ENCODE measurements at regions not wholly inside any gene's neighbourhood (a gene's known extent, or its start where the extent isn't known, plus 50 kb on each side); places are given as distances from the start of the nearest gene placed in this dataset.

GRCh38 chr13:63190742-63191141 lies 1775.1 kb upstream of the PCDH20 start:
- no peak overlapping the region for H4K5ac ChIP-seq (ENCODE audit: low read length)
- no peak overlapping the region for H3K4ac ChIP-seq (ENCODE audit: low read depth, low read length)
- no peak overlapping the region for H3K56ac ChIP-seq (ENCODE audit: low read length)
- H3K18ac ChIP-seq (ENCODE audit: low read length), result no peak overlapping the region
- no peak overlapping the region for H2AK5ac ChIP-seq (ENCODE audit: low read length)
- no peak overlapping the region for H3K23ac ChIP-seq (ENCODE audit: low read length)
- no peak overlapping the region for H3K4me2 ChIP-seq (ENCODE audit: low read length)
- H3K36me3 ChIP-seq (ENCODE audit: control insufficient read depth, insufficient read depth, low read length), result no peaks in the 10 kb centered on the region
- no peak overlapping the region for H2BK5ac ChIP-seq (ENCODE audit: low read length)
- no peak overlapping the region for H3K4me3 ChIP-seq (ENCODE audit: low read length)
- DNase-seq, result peak; percentile 65
- H3K27ac ChIP-seq (ENCODE audit: low read depth, low read length), result no peak overlapping the region
- no peak overlapping the region for H2BK15ac ChIP-seq (replicated peaks; ENCODE audit: low read depth)
- no peaks in the 10 kb centered on the region for H3K27me3 ChIP-seq (ENCODE audit: insufficient read depth, low read length, poor library complexity)
- no peak overlapping the region for H2BK120ac ChIP-seq (ENCODE audit: low read depth, low read length)
- H3K79me1 ChIP-seq (ENCODE audit: low read length), result no peaks in the 10 kb centered on the region
- no peak overlapping the region for H4K8ac ChIP-seq (ENCODE audit: low read depth, low read length)
- whole genome bisulfite sequencing (ENCODE audit: extremely low coverage, insufficient coverage, low lambda C conversion rate), result no CpG with 5 or more reads among the region's 5 CpGs
- H3K4me1 ChIP-seq (ENCODE audit: control insufficient read depth, low read depth, low read length), result no peaks in the 10 kb centered on the region
- no peak overlapping the region for H3K9ac ChIP-seq (ENCODE audit: low read length)
- H3K79me2 ChIP-seq (ENCODE audit: control insufficient read depth, insufficient read depth, low read length), result no peaks in the 10 kb centered on the region

- Histone ChIP-seq H3K56ac (ENCODE audit: low read length) (no peak overlapping the region), H3K27me3 (ENCODE audit: insufficient read depth, low read length, poor library complexity) (no peaks in the 10 kb centered on the region), H3K27ac (ENCODE audit: low read depth, low read length) (no peak overlapping the region), H4K8ac (ENCODE audit: low read depth, low read length) (no peak overlapping the region), H3K79me1 (ENCODE audit: low read length) (no peaks in the 10 kb centered on the region), H3K4me3 (ENCODE audit: low read length) (no peak overlapping the region), H3K18ac (ENCODE audit: low read length) (no peak overlapping the region), H2AK5ac (ENCODE audit: low read length) (no peak overlapping the region), H3K36me3 (ENCODE audit: control insufficient read depth, insufficient read depth, low read length) (no peaks in the 10 kb centered on the region), H2BK5ac (ENCODE audit: low read length) (no peak overlapping the region), H3K79me2 (ENCODE audit: control insufficient read depth, insufficient read depth, low read length) (no peaks in the 10 kb centered on the region), H2BK120ac (ENCODE audit: low read depth, low read length) (no peak overlapping the region), H3K9ac (ENCODE audit: low read length) (no peak overlapping the region), H3K4me2 (ENCODE audit: low read length) (no peak overlapping the region), H4K5ac (ENCODE audit: low read length) (no peak overlapping the region), H3K4me1 (ENCODE audit: control insufficient read depth, low read depth, low read length) (no peaks in the 10 kb centered on the region), H2BK15ac (replicated peaks; ENCODE audit: low read depth) (no peak overlapping the region), H3K23ac (ENCODE audit: low read length) (no peak overlapping the region), H3K4ac (ENCODE audit: low read depth, low read length) (no peak overlapping the region)
- DNase-seq, result no peak
- WGBS (ENCODE audit: extremely low coverage, insufficient coverage, low lambda C conversion rate), result no CpG with 5 or more reads among the region's 2 CpGs
Measured at GRCh38 chr13:63190219-63190618, 1774.6 kb upstream of the PCDH20 start.

DNA sequence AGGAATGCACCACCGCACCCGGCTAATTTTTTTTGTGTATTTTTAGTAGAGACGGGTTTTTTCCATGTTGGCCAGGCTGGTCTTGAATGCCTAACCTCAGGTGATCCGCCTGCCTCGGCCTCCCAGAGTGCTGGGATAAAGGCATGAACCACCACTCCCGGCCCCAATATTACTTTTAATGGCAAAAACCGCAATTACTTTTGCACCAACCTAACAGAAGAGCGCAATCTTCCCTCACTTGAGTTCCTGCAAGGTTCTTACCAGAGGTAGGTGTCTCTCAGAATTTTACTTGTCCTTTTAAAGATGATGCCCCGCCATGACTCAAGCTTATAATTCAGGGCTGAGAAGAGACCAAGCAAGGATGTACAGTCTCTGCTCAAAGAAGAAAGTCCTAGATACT lies 1774.1 kb upstream of the PCDH20 start:
- no peaks in the 10 kb centered on the region for H3K79me2 ChIP-seq (ENCODE audit: control insufficient read depth, insufficient read depth, low read length)
- H3K36me3 ChIP-seq (ENCODE audit: control insufficient read depth, insufficient read depth, low read length), result no peaks in the 10 kb centered on the region
- no peak overlapping the region for H3K23ac ChIP-seq (ENCODE audit: low read length)
- no peak overlapping the region for H3K18ac ChIP-seq (ENCODE audit: low read length)
- no peak overlapping the region for H3K4me3 ChIP-seq (ENCODE audit: low read length)
- WGBS (ENCODE audit: extremely low coverage, insufficient coverage, low lambda C conversion rate), result no CpG with 5 or more reads among the region's 9 CpGs
- no peak overlapping the region for H3K9ac ChIP-seq (ENCODE audit: low read length)
- H4K8ac ChIP-seq (ENCODE audit: low read depth, low read length), result no peak overlapping the region
- DNase-seq, result no peak
- H2BK120ac ChIP-seq (ENCODE audit: low read depth, low read length), result no peak overlapping the region
- no peak overlapping the region for H2BK5ac ChIP-seq (ENCODE audit: low read length)
- no peaks in the 10 kb centered on the region for H3K79me1 ChIP-seq (ENCODE audit: low read length)
- H4K5ac ChIP-seq (ENCODE audit: low read length), result no peak overlapping the region
- no peaks in the 10 kb centered on the region for H3K4me1 ChIP-seq (ENCODE audit: control insufficient read depth, low read depth, low read length)
- no peak overlapping the region for H3K56ac ChIP-seq (ENCODE audit: low read length)
- H3K4me2 ChIP-seq (ENCODE audit: low read length), result no peak overlapping the region
- H3K4ac ChIP-seq (ENCODE audit: low read depth, low read length), result no peak overlapping the region
- H3K27ac ChIP-seq (ENCODE audit: low read depth, low read length), result no peak overlapping the region
- no peak overlapping the region for H2AK5ac ChIP-seq (ENCODE audit: low read length)
- no peaks in the 10 kb centered on the region for H3K27me3 ChIP-seq (ENCODE audit: insufficient read depth, low read length, poor library complexity)
- H2BK15ac ChIP-seq (replicated peaks; ENCODE audit: low read depth), result no peak overlapping the region

DNA sequence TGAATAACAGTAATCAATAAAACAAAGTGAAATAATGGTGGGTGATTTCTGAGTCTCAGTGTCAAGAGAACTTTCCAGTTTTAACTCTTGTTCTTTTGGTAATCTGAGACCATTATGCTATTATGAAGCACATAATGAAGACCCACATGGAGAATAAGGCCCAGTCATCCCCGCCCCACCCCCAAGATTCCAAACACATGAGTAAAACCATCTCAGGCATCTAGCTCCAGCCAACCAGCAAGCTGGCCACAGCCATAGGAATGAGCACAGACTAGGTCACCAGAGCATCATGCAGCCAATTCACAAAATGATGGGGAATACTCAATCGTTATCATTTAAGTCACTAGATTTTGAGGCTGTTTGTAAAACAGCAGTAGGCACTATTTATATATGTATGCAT lies 1769.0 kb upstream of the PCDH20 start:
- Histone ChIP-seq H3K56ac (ENCODE audit: low read length) (no peak overlapping the region), H2BK120ac (ENCODE audit: low read depth, low read length) (no peak overlapping the region), H3K9ac (ENCODE audit: low read length) (no peak overlapping the region), H2AK5ac (ENCODE audit: low read length) (no peak overlapping the region), H3K4me3 (ENCODE audit: low read length) (no peak overlapping the region), H3K4me2 (ENCODE audit: low read length) (no peak overlapping the region), H3K79me1 (ENCODE audit: low read length) (no peaks in the 10 kb centered on the region), H3K18ac (ENCODE audit: low read length) (no peak overlapping the region), H4K5ac (ENCODE audit: low read length) (no peak overlapping the region), H2BK15ac (replicated peaks; ENCODE audit: low read depth) (no peak overlapping the region), H4K8ac (ENCODE audit: low read depth, low read length) (no peak overlapping the region), H3K79me2 (ENCODE audit: control insufficient read depth, insufficient read depth, low read length) (no peaks in the 10 kb centered on the region), H3K27me3 (ENCODE audit: insufficient read depth, low read length, poor library complexity) (no peaks in the 10 kb centered on the region), H3K23ac (ENCODE audit: low read length) (no peak overlapping the region), H3K4me1 (ENCODE audit: control insufficient read depth, low read depth, low read length) (no peaks in the 10 kb centered on the region), H3K4ac (ENCODE audit: low read depth, low read length) (no peak overlapping the region), H2BK5ac (ENCODE audit: low read length) (no peak overlapping the region), H3K27ac (ENCODE audit: low read depth, low read length) (no peak overlapping the region), H3K36me3 (ENCODE audit: control insufficient read depth, insufficient read depth, low read length) (no peaks in the 10 kb centered on the region)
- peak; percentile 97 for DNase-seq
- no CpG with 5 or more reads among the region's 2 CpGs for WGBS (ENCODE audit: extremely low coverage, insufficient coverage, low lambda C conversion rate)

- Histone ChIP-seq H3K18ac (ENCODE audit: low read length) (no peak overlapping the region), H3K4me1 (ENCODE audit: control insufficient read depth, low read depth, low read length) (peaks cover 2% of the 10 kb centered on the region), H3K27me3 (ENCODE audit: insufficient read depth, low read length, poor library complexity) (no peaks in the 10 kb centered on the region), H3K4me2 (ENCODE audit: low read length) (no peak overlapping the region), H3K23ac (ENCODE audit: low read length) (no peak overlapping the region), H3K79me1 (ENCODE audit: low read length) (no peaks in the 10 kb centered on the region), H2BK5ac (ENCODE audit: low read length) (no peak overlapping the region), H2BK120ac (ENCODE audit: low read depth, low read length) (no peak overlapping the region), H3K27ac (ENCODE audit: low read depth, low read length) (no peak overlapping the region), H3K4me3 (ENCODE audit: low read length) (no peak overlapping the region), H3K9ac (ENCODE audit: low read length) (no peak overlapping the region), H2BK15ac (replicated peaks; ENCODE audit: low read depth) (no peak overlapping the region), H4K5ac (ENCODE audit: low read length) (no peak overlapping the region), H4K8ac (ENCODE audit: low read depth, low read length) (no peak overlapping the region), H2AK5ac (ENCODE audit: low read length) (no peak overlapping the region), H3K56ac (ENCODE audit: low read length) (no peak overlapping the region), H3K79me2 (ENCODE audit: control insufficient read depth, insufficient read depth, low read length) (no peaks in the 10 kb centered on the region), H3K4ac (ENCODE audit: low read depth, low read length) (no peak overlapping the region), H3K36me3 (ENCODE audit: control insufficient read depth, insufficient read depth, low read length) (no peaks in the 10 kb centered on the region)
- DNase-seq, result no peak
Measured at GRCh38 chr13:63175536-63175935, 1759.9 kb upstream of the PCDH20 start.

- H3K27ac ChIP-seq (ENCODE audit: low read depth, low read length), result no peak overlapping the region
- H2BK120ac ChIP-seq (ENCODE audit: low read depth, low read length), result no peak overlapping the region
- no CpG with 5 or more reads among the region's 7 CpGs for WGBS (ENCODE audit: extremely low coverage, insufficient coverage, low lambda C conversion rate)
- H3K9ac ChIP-seq (ENCODE audit: low read length), result no peak overlapping the region
- no peak overlapping the region for H3K4ac ChIP-seq (ENCODE audit: low read depth, low read length)
- no peak overlapping the region for H4K8ac ChIP-seq (ENCODE audit: low read depth, low read length)
- no peak overlapping the region for H2AK5ac ChIP-seq (ENCODE audit: low read length)
- H3K79me2 ChIP-seq (ENCODE audit: control insufficient read depth, insufficient read depth, low read length), result no peaks in the 10 kb centered on the region
- H3K4me3 ChIP-seq (ENCODE audit: low read length), result no peak overlapping the region
- H3K18ac ChIP-seq (ENCODE audit: low read length), result peak overlapping the region; percentile 75
- H3K23ac ChIP-seq (ENCODE audit: low read length), result no peak overlapping the region
- no peak overlapping the region for H3K4me2 ChIP-seq (ENCODE audit: low read length)
- no peak overlapping the region for H2BK5ac ChIP-seq (ENCODE audit: low read length)
- no peaks in the 10 kb centered on the region for H3K36me3 ChIP-seq (ENCODE audit: control insufficient read depth, insufficient read depth, low read length)
- H3K27me3 ChIP-seq (ENCODE audit: insufficient read depth, low read length, poor library complexity), result no peaks in the 10 kb centered on the region
- H3K79me1 ChIP-seq (ENCODE audit: low read length), result no peaks in the 10 kb centered on the region
- peak; percentile 69 for DNase-seq
- H2BK15ac ChIP-seq (replicated peaks; ENCODE audit: low read depth), result no peak overlapping the region
- no peak overlapping the region for H3K56ac ChIP-seq (ENCODE audit: low read length)
- peaks cover 2% of the 10 kb centered on the region for H3K4me1 ChIP-seq (ENCODE audit: control insufficient read depth, low read depth, low read length)
- no peak overlapping the region for H4K5ac ChIP-seq (ENCODE audit: low read length)
Measured at GRCh38 chr13:63167699-63168337, 1752.2 kb upstream of the PCDH20 start.
